HG02938 (cell line): ENCODE measurements at regions not wholly inside any gene's neighbourhood (a gene's known extent, or its start where the extent isn't known, plus 50 kb on each side); places are given as distances from the start of the nearest gene placed in this dataset.
"Not testable (repeated sequence)": the region's sequence is repeated elsewhere in the genome, so short reads cannot be mapped to it uniquely, and the experiment has no call there.

Experiments
- ATAC-seq: cut with Tn5 transposase; IDR thresholded peaks from one replicate; pipeline ENCODE4 v1.9.1; 2021; ENCODE audit warnings: mild to moderate bottlenecking, moderate library complexity; ENCODE audit not compliant: unreplicated experiment

DNA sequence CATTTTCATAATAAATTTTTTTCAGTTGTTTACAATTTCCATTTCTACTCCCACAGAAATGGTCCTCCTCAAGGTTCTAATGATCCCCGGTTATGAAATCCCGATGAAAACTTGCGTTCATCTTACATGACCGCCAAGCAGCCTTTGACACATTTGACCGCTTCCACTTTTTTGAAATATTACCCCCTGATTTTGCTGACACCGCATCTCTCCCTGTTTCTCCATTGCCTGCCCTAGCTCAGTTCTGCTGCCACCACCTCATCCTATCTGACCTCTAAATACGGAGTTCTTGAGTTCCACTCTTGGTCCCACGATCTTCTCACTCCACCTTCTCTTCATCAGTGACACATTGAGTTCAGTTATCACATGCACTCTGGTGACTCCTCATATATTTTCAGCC lies 74.1 kb downstream of the SLC35B3 start:
- no peak for ATAC-seq

DNA sequence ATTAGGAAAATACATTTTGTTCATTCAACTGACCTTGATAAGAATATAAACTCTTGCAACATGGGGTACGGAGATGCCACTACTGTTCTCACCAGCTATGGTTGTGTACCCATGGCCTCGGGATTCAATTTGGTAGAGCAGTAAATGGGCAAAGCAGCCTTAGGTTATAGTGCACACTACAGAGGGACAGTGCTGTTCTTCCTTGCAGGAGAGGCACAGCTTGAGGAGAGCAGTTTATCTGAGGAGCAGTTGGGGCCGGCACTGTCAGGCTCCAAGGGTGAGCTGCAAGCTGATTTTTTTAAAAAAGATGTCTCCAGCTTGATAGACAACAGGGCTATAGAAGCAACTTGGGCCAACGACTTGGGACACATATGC lies 82.4 kb downstream of the SLC35B3 start:
- ATAC-seq, result no peak

DNA sequence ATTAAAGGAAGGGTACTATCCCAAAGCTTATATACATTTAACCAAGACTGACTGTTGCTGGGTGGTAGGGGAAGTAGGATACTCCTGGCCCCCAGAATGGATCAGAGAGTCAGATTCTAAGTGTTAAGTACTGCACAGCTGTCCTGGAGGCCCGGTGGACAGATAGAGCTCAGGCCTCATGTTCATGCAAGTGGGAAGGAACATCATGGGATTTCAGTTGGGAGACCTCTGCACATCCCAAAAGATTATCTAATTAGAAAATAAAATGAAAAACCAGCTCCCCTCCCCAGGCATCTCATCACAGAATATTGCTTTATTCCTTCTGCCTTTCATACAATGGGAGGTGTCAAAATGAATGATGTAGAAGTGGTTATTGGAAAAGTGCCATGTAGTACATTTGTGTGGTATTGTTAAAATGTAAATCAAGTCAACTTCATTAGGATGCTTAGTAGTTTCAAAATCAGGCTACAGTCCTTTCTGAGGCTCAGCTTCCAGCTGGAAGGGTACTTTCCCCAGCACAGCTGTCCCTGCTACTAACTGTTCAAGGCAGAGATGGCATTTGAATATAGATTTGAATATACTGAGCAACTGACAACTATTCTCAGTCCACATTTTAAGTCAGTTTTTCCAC lies 82.9 kb downstream of the SLC35B3 start:
- ATAC-seq, result no peak

DNA sequence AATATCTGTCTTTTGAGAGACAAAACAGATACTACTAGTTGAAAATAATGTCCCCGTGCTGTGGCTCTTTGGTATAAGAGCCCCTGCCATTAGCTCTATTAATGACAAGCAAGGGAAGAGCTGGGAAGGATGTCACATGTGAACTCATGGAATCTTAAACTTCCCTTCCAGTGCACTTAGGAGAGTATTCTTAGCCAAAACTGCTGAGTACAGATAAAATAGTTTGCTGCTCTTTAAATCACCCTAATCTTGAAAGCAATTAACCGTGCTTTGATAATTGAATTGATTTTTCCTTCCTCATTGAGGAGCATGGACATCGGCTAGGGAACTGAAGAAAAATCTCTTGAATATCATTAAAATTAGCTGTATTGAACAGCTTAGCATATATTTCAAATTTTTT lies 91.7 kb downstream of the SLC35B3 start:
- no peak for ATAC-seq

DNA sequence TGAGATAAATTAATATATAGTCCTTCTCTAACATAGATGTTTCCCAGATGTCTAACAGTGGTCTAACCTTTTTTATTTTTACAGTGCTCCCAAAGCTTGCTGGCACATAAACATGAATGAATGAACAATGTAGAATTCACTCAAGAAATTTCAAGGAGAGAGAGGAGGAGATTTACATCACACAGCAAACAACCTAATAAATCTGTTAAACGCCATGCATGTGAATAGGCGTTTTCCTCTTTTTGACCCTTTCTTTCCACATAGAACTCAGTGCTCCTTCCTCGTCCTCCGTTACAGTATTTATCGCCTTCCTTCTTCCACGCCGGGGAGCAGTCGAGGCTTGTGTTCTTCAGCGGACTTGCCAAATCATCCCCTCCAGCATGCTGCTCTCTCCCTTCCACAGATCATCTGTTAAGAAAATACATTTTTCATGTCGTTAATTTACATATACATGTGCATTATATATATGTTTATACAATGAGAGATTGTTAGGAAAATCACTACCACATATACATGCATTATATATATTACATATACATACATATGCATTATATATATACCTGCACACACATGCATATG lies 93.0 kb downstream of the SLC35B3 start:
- no peak for ATAC-seq

DNA sequence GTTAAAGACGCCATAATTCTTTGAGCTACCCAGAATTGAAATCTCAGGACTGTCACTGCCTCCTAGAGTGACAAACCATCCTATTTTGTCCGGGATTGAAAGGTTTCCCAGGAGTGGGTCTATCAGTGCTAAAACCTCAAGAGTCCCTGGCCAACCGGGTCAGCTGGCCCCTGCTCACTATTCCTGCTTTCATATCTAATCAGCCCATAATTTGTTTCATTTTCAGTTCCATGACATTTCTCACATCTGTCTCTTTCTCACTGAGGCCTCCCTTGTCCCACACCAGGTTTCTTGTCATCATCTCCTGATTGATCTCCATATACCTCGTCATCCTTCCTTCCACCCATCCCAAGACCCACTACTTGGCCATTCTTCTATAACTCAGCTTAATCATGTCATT lies 98.2 kb downstream of the SLC35B3 start:
- peak; percentile 44 for ATAC-seq

DNA sequence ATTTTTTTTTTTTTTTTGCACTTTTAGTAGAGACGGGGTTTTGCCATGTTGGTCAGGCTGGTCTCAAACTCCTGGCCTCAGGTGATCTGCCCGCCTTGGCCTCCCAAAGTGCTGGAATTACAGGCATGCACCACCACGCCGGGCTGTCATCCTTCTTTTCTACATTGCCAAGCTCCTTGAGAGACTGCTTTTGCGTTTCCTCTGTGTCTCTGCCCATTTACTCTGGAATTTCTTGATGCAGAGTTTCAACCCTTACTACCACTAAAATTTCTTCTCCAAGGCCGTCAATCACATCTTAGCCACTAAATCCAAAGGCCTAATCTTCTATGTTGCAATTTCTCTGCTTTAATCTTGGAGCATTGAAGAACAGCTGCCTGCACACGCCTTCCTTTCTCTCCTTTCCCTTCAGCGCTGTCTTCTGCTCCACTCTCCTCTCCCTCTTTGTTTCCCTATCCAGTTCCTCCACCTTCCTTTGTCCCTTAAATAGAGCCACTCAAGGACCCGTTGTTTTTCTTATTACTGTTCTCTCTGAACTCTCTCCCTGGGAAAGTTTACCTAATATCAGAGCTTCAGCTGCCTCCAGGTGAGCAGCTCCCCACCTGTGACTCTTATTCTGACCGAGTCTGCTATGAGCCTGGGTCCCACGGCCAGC lies 98.8 kb downstream of the SLC35B3 start:
- ATAC-seq, result no peak

DNA sequence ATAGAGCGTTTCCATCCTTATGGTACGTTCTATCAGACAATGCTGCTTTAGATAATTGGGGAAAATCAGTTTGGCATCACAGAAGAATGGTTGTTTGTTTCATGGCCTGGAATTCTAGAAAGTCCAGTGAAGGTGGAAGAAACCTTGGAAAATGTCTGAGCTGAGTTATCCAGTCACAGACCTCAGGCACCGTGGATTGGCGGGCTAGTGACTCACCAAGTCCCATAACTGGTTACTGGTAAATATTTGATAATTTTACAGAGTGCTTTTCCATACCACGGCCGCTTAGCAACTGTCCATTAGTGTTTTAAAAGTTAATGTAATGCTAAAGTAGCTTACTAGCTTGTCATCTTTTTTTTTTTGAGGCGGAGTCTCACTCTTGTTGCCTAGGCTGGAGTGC lies 99.4 kb downstream of the SLC35B3 start:
- no peak for ATAC-seq

DNA sequence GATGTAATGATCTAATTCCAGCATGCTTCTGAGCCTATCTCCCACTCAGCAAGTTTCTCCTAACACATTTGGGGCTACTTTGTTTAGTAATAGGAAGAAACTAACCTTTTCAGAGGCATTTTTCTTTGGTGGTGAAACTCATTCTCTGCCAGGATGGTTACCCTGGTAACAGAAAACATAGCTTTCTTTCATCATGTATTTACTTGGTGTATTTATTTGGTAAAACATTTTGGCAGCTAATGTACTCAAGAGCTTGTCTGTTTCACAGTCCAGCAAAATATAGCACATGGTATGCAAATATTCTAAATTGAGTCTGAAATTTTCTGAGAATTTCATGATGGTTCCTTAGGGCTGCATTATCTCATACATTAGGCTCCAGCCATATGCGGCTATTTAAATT lies 100.0 kb downstream of the SLC35B3 start:
- no peak for ATAC-seq

DNA sequence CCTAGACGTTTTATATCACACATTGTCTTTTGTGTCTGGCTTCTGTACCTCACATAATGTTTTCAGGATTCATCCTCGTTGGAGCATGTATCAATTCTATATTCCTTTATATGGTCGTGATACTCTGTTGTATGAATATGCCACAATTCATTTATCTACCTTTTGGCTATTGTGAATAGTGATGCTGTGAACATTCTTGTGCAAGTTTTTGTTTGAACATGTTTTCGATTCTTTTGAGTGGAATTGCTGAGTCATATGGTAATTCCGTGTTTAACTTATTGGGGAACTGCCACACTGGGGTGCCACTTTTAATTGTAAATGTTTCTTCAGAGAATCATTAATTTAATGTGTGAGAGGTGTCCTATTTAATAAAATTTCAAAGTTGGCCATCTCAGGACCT lies 101.2 kb downstream of the SLC35B3 start:
- ATAC-seq, result no peak

DNA sequence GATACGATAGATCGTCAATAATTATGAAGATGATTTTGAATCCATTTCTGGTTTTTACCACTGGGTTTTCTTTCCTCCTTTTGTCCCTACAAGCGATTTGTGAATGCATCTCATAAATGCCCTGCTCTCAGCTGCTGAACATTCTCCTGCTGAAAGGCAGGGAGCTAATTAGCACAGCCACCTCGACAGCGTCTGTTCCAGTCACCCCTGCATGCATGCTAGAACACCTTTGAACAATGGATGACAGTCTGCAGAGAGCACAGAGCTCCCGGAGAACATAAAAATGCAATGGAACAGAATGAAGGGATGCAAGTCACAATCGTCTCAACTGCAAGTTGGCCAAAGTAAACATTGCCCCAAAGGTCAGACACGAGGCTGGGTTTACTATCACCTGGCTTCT lies 105.8 kb downstream of the SLC35B3 start:
- ATAC-seq, result no peak

DNA sequence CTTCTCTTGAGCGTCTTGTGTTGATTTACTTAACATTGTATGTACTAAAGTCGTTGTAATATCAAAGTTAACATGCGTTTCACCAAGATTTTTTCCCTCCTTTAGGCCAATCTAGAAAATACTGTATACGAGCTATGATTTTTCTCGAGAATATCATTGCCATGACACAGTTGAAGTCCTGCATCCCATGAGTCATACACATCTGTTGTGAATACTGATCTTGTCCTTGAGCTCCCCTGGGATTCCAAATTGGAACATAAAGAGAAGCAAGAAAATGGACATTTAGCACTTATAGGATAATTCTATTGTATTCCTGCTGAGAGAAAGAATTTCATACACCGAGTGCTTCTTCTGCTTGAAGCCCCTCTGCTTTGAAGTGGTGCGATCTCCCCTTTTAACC lies 109.6 kb downstream of the SLC35B3 start:
- ATAC-seq, result no peak

DNA sequence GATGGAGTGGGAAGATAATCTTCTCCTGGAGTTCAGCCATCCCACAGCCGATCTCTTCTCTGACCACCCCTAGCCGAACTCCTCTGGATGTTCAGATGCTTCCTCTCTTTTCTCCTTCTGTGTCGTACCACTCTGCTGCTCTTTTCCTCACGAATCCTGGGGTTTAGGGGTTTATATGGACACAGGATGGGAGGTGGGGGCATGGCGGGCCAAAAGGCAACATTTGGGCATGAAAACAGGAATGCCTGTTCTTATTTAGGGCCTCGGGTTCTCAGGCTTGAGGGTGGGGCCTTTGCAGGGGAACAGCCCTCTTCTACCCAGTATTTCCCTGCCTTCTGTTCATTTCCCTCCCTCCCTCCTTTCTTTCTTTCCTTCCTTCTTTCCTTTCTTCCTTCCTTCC lies 112.7 kb downstream of the SLC35B3 start:
- ATAC-seq, result no peak

DNA sequence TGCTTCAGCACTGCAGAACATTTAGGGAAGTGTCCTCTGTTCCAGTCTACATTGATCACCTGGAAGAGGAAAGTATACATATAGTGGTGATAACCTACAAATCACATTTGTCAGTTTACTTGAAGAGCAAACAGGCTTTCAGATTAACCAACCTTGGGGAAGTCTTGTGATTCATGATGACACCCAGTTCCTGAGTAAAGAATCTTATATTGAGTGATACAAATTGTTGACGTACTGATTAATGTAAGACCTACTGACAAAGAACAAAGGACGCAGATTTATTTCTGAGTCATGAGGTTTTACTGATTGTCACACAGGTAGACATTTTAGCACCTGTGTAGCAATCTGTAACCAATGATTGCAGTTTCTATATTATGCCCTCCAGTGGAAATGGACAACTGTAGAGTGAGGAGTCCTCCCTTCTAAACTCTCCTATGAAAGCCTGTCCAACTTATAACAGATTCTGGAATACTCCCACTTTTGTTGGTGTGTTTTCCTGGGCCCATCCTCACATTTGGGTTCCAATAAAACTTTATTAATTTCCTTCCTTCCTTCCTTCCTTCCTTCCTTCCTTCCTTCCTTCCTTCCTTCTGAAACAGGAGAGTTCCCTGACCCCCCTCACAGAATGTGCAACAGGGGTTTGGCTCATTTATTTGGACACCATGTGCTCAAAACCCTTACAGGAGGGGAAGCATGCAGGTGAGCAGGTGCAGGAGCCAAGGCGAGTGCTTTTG lies 113.5 kb downstream of the SLC35B3 start:
- ATAC-seq, result no peak

DNA sequence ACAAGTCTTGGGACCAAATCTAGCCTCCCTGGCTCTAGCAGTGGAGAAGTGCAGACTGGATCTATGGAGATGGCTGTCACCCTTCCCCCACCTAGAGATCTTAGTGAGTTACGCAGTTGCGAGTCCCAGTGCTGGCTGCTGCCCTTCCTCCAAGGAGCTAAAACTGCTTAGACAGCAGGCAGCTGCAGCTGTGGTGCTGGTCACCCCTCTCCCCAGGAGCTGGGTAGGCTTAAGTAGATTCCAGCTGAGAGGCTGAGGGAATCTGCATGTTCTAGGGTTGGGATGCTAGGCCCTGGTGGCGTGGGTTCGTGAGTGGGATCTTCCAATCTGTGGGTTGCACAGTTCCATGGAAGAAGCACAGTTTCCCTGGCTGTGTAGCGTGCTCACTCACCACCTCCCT lies 120.2 kb downstream of the SLC35B3 start:
- ATAC-seq, result no peak

DNA sequence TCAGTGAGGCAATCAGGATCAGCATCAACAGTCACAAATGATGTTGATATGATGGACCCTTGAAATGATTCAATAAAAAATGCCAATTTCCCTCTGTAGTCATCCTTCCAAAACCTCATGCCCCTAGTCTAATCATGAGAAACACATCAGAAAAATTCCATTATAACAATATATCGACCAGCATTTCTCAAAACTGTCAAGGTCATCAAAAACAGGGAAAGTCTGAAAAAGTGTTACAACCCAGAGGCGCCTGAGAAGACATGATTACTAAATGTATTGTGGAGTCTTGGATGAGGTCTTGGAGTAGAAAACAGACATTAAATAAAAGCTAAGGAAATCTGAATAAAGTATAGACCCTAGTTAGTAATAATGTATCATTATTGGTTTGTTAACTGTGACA lies 133.8 kb downstream of the SLC35B3 start:
- no peak for ATAC-seq

DNA sequence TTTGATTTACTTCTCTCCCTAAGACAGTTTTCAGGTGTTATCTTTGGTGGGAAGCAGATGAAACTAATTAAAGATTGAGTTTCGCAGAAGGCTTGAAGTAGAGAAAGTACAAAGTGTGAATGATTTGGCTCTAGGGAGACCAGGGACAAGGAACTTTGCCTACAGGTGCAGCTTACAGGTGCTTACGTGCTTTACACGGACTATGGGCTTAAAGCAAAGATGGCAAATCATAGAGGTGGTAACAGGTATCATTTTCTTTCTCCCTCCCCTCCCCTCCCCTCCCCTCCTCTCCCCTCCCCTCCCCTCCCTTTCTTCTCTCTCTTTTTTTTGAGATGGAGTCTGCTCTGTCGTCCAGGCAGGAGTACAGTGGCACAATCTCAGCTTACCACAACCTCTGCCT lies 136.3 kb downstream of the SLC35B3 start:
- no peak for ATAC-seq

DNA sequence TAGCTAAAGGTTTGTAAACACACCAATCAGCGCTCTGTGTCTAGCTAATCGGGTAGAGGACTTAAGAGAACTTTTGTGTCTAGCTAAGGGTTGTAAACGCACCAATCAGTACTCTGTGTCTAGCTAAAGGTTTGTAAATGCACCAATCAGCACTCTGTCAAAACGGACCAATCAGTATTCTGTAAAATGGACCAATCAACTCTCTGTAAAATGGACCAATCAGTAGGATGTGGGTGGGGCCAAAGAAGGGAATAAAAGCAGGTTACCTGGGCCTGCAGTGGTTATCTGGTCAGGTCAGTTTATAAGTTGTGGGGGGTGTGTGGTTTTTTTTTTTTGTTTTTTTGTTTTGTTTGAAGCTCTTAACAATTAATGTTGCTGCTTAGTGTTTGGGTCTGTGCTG lies 152.4 kb downstream of the SLC35B3 start:
- not testable (repeated sequence) for ATAC-seq

DNA sequence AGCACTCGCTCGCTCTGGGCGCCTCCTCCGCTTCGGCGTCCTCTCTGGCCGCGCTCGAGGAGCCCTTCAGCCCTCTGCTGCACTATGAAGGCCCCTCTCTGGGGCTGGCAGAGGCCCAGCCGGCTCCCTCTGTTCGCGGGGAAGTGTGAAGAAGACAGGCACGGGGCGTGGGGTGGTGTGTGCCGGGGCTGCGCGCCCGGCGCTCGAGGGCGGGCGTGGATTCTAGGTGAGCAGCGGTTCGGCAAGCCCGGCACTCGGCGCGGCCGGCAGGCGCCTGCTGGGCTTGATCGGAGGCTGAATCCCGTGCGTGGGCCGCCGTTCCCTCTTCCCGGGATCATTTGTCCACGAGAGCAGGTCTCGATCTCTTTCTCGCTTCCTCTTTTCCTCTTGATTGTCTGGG lies 153.0 kb downstream of the SLC35B3 start:
- no peak for ATAC-seq

DNA sequence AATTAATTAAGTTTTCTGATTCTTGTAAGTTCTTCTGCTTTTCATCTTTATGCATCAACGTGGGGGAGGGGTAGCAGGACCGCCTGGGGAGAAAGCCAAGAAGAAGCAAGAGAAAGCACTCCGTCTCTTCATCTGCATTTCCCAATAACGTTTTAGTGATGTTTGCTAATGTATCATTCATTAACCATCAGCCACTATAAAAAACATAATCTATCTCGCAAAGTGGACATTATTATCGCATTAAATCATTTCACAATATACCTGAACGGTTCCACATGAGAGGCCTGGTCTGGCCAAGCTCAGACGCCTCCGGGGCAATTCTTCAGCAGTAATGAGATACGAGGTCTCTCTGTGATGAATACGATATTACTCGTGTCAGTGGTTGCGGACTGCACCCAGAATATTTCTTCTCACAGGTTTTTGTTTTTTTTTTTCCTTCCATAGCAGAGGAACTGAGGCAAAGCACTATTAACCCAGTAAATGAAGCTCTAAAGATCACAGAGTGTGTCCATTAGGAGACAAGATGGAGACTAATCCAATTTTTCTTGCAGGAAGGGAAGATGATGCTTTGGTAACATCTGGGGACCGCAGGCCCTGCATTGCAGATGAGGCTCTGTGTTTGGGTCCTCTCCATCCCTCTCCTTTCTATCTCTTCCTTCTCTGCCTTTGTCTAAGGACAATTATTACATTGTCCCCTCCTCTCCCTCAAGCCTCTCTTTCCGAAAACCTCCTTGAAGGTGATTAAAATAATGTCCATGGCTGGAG lies 156.1 kb downstream of the SLC35B3 start:
- ATAC-seq, result no peak

DNA sequence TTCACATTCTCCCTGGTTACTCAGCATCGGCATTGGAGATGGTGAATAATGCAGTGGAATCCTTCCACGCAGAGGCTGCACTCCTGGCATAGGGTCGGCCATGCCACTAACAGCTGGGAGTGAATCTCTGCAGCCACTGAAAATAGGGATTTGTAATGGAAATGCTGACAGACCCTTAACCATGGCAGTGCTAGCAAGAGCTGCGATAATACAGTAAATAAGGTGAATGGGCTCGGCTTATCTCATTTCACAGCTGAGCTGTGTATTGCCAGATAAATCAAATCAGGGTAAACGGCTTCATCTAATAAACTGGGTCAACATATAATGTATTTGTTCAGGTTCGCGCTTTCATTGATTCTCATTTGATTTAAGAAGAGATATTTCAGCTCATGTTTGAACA lies 156.8 kb downstream of the SLC35B3 start:
- ATAC-seq, result no peak
